IMR-90 (cell line): ENCODE measurements at regions not wholly inside any gene's neighbourhood (a gene's known extent, or its start where the extent isn't known, plus 50 kb on each side); places are given as distances from the start of the nearest gene placed in this dataset.

Source experiments
- ATAC-seq: fragments of 200-7000 bp; cut with Tn5 transposase; 2 replicates; pipeline ENCODE4 v1.9.1; 2020; ENCODE audit warnings: low read depth, mild to moderate bottlenecking, moderate library complexity
- BruUV-seq: library from RNA; stranded (reverse); fragments of 400-500 nt; replicated peaks from 2 replicates; lab custom pipeline; 2021; lab: Mats Ljungman, UMichigan
- CTCF ChIA-PET: fragments of 300-600 bp; formaldehyde crosslinking; extraction: SDS; loops from one replicate; lab custom pipeline; 2021; ENCODE audit warnings: antibody characterized with exemption; lab: Yijun Ruan, JAX
- POLR2A ChIA-PET: fragments of 300-600 bp; sonication (Branson Sonifier 250); formaldehyde crosslinking; loops from one replicate; lab custom pipeline; 2022; ENCODE audit warnings: antibody characterized with exemption; ENCODE audit not compliant: unreplicated experiment; lab: Charles Lee
- DNase-seq: peaks from one replicate; pipeline ENCODE4 v3.0.0; 2013
- H2AFZ ChIP-seq: replicated peaks from 2 replicates; pipeline ENCODE3; 2013; ENCODE audit warnings: low read length, mild to moderate bottlenecking; ENCODE audit not compliant: poor library complexity
- H2AK5ac ChIP-seq: 2 replicates; pipeline ENCODE4 v1.6.1; 2013; ENCODE audit warnings: low read depth, low read length, inconsistent platforms
- H2AK9ac ChIP-seq: replicated peaks from 2 replicates; pipeline ENCODE3; 2013; ENCODE audit warnings: mild to moderate bottlenecking, low read depth, low read length, moderate library complexity; ENCODE audit not compliant: poor library complexity
- H2BK120ac ChIP-seq: 2 replicates; pipeline ENCODE4 v1.6.1; 2013; ENCODE audit warnings: low read depth, low read length, inconsistent platforms
- H2BK15ac ChIP-seq: 3 replicates; pipeline ENCODE4 v1.6.1; 2013; ENCODE audit warnings: low read depth, low read length, inconsistent platforms
- H2BK20ac ChIP-seq: 2 replicates; pipeline ENCODE4 v1.6.1; 2013; ENCODE audit warnings: low read depth, mild to moderate bottlenecking, inconsistent platforms, low read length, moderate library complexity
- H2BK5ac ChIP-seq: 2 replicates; pipeline ENCODE4 v1.6.1; 2013; ENCODE audit warnings: mild to moderate bottlenecking, low read depth, low read length, inconsistent platforms; ENCODE audit not compliant: poor library complexity, severe bottlenecking
- H3K14ac ChIP-seq: replicated peaks from 2 replicates; pipeline ENCODE4 v1.6.1; 2013; ENCODE audit warnings: low read depth, low read length, inconsistent platforms
- H3K18ac ChIP-seq: 2 replicates; pipeline ENCODE4 v1.6.1; 2013; ENCODE audit warnings: low read depth, low read length, control low read depth
- H3K23ac ChIP-seq: 2 replicates; pipeline ENCODE4 v1.6.1; 2013; ENCODE audit warnings: low read depth, low read length, inconsistent platforms
- H3K27ac ChIP-seq: 2 replicates; pipeline ENCODE4 v1.5.1; 2013; ENCODE audit warnings: mild to moderate bottlenecking, control low read depth, low read length; ENCODE audit not compliant: insufficient read depth
- H3K27me3 ChIP-seq: 2 replicates; pipeline ENCODE4 v1.6.1; 2013; ENCODE audit warnings: low read length; ENCODE audit not compliant: control insufficient read depth, insufficient read depth
- H3K36me3 ChIP-seq: 2 replicates; pipeline ENCODE4 v1.6.1; 2013; ENCODE audit warnings: low read length, mixed read lengths; ENCODE audit not compliant: control insufficient read depth, insufficient read depth
- H3K4ac ChIP-seq: 2 replicates; pipeline ENCODE4 v1.6.1; 2013; ENCODE audit warnings: low read depth, low read length, inconsistent platforms
- H3K4me1 ChIP-seq: 2 replicates; pipeline ENCODE4 v1.6.1; 2013; ENCODE audit warnings: low read length, mixed read lengths; ENCODE audit not compliant: control insufficient read depth, insufficient read depth
- H3K4me2 ChIP-seq: 2 replicates; pipeline ENCODE4 v1.6.1; 2013; ENCODE audit warnings: low read depth, mild to moderate bottlenecking, control low read depth, low read length, moderate library complexity
- H3K4me3 ChIP-seq: 2 replicates; pipeline ENCODE4 v1.5.1; 2013; ENCODE audit warnings: low read depth, mild to moderate bottlenecking, control low read depth, low read length, moderate library complexity; ENCODE audit not compliant: insufficient read depth
- H3K56ac ChIP-seq: 2 replicates; pipeline ENCODE4 v1.6.1; 2013; ENCODE audit warnings: low read length, inconsistent platforms; ENCODE audit not compliant: insufficient read depth; ENCODE audit errors: extremely low read depth
- H3K79me1 ChIP-seq, 2 experiments: 2 replicates each; pipeline ENCODE4 v1.6.1; 2013; ENCODE audit warnings: low read length in 2 of 2, inconsistent platforms in 1 of 2, low read depth in 1 of 2
- H3K9ac ChIP-seq: 2 replicates; pipeline ENCODE4 v1.6.1; 2013; ENCODE audit warnings: low read depth, low read length, control low read depth
- H3K9me1 ChIP-seq: 2 replicates; pipeline ENCODE4 v1.6.1; 2013; ENCODE audit warnings: low read length, inconsistent platforms; ENCODE audit not compliant: insufficient read depth
- H3K9me3 ChIP-seq: 2 replicates; pipeline ENCODE4 v1.6.1; 2013; ENCODE audit warnings: low read length; ENCODE audit not compliant: control insufficient read depth, insufficient read depth
- H4K20me1 ChIP-seq: 2 replicates; pipeline ENCODE4 v1.6.1; 2013; ENCODE audit warnings: low read length, inconsistent platforms; ENCODE audit not compliant: insufficient read depth
- H4K5ac ChIP-seq: 2 replicates; pipeline ENCODE4 v1.6.1; 2013; ENCODE audit warnings: mild to moderate bottlenecking, low read depth, low read length, control low read depth
- H4K8ac ChIP-seq, 2 experiments: 2 replicates each; pipeline ENCODE4 v1.6.1; 2013; ENCODE audit warnings: low read depth in 2 of 2, low read length in 2 of 2, control low read depth in 1 of 2, inconsistent platforms in 1 of 2
- H4K91ac ChIP-seq: 2 replicates; pipeline ENCODE4 v1.6.1; 2013; ENCODE audit warnings: low read depth, low read length, inconsistent platforms; ENCODE audit not compliant: insufficient read depth
- BHLHE40 ChIP-seq: fragments of 150-350 bp; IDR thresholded peaks from 2 replicates; pipeline ENCODE4 v1.6.1; 2016; ENCODE audit warnings: mild to moderate bottlenecking, low read depth, low read length
- CEBPB ChIP-seq: IDR thresholded peaks from 2 replicates; pipeline ENCODE4 v1.6.1; 2012; ENCODE audit warnings: low read depth, low read length, improper control_type of control experiment
- CHD1 ChIP-seq: IDR thresholded peaks from 2 replicates; pipeline ENCODE4 v1.6.1; 2012; ENCODE audit warnings: low read depth, low read length, improper control_type of control experiment
- FOS ChIP-seq: fragments of 150-350 bp; IDR thresholded peaks from 2 replicates; pipeline ENCODE4 v1.6.1; 2016; ENCODE audit warnings: low read depth, low read length
- MAFK ChIP-seq: IDR thresholded peaks from 2 replicates; pipeline ENCODE4 v1.6.1; 2012; ENCODE audit warnings: low read depth, low read length, improper control_type of control experiment
- MXI1 ChIP-seq: IDR thresholded peaks from 2 replicates; pipeline ENCODE4 v1.6.1; 2012; ENCODE audit warnings: low read depth, mild to moderate bottlenecking, low read length, moderate library complexity, borderline replicate concordance
- POLR2A ChIP-seq: IDR thresholded peaks from 2 replicates; pipeline ENCODE4 v1.6.1; 2012; ENCODE audit warnings: mild to moderate bottlenecking, low read depth, low read length
- RCOR1 ChIP-seq: IDR thresholded peaks from 2 replicates; pipeline ENCODE4 v1.6.1; 2012; ENCODE audit warnings: mild to moderate bottlenecking, low read length, improper control_type of control experiment; ENCODE audit not compliant: insufficient replicate concordance
- RFX5 ChIP-seq: IDR thresholded peaks from 2 replicates; pipeline ENCODE4 v1.8.0; 2012; ENCODE audit warnings: low read depth, mild to moderate bottlenecking, low read length, moderate library complexity
- SMC3 ChIP-seq: fragments of 150-350 bp; IDR thresholded peaks from 2 replicates; pipeline ENCODE4 v1.6.1; 2016; ENCODE audit warnings: low read depth, mild to moderate bottlenecking, antibody characterized with exemption, low read length, moderate library complexity
- USF2 ChIP-seq: fragments of 150-350 bp; IDR thresholded peaks from 2 replicates; pipeline ENCODE4 v1.6.1; 2017; ENCODE audit warnings: mild to moderate bottlenecking, antibody characterized with exemption, low read length, low read depth
- WGBS, 2 experiments: methylation state at CpG; one replicate each; pipeline versions ENCODE4 v1.1.5 to v1.1.7; 2013; ENCODE audit warnings: missing lambda C conversion rate in 2 of 2; ENCODE audit not compliant: insufficient read length in 1 of 2; ENCODE audit errors: extremely low coverage in 2 of 2; 5-methylcytosine and 5-hydroxymethylcytosine counted together
- dilution Hi-C: fragments of 300-500 bp; cut with HindIII; formaldehyde crosslinking; loops from one replicate; pipeline ENCODE4 v1.14.3; 2018; ENCODE audit warnings: low sequenced_read_pairs; ENCODE audit not compliant: unreplicated experiment
- in situ Hi-C: fragments of 300-500 bp; cut with MboI; formaldehyde crosslinking; loops from 3 replicates; pipeline ENCODE4 v1.14.3; 2019; ENCODE audit warnings: low sequenced_read_pairs, inconsistent platforms, mixed read lengths
- intact Hi-C: fragments of 100-400 bp; cut with micrococcal nuclease; formaldehyde crosslinking; loops from 2 replicates; pipeline ENCODE4 v1.10.0; 2022
- TF ChIP-seq, protein P1 (sequence below): conservative IDR thresholded peaks from 2 replicates; pipeline ENCODE4 v1.5.1; 2012; ENCODE audit warnings: mild to moderate bottlenecking, low read depth, low read length, improper control_type of control experiment

DNA sequence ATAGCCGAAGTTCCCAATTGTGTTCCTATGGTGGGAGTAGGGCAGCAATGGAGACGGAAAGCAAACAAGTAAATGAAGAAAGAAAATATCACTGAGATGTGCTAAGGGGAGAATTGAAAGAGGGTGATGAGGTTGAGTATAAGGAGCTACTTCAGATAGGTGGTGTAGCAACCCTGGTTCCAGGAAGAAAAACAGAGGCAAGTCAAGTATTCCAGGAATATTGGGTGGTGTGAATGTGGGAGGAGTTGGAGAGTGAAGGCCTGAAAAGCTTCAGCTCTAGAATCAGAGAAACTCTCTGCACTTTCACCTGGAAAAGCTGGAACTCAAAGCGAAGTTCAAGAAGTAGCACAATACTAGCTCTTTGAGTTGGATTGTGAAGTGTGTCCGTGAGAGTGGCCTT is 342.1 kb downstream of the TLE4 start:
- no peaks in the 10 kb centered on the region for H3K36me3 ChIP-seq
- no peaks in the 10 kb centered on the region for H3K4me1 ChIP-seq
- H2AK5ac ChIP-seq = no peak overlapping the region
- no peak overlapping the region for H2BK120ac ChIP-seq
- no peak overlapping the region for H4K8ac ChIP-seq
- ChIA-PET POLR2A (no interaction called here), CTCF (no interaction called here)
- no peak overlapping the region for H2BK20ac ChIP-seq
- no peak overlapping the region for H2BK5ac ChIP-seq
- dilution Hi-C loops (no loop called here), in situ Hi-C loops (no loop called here), intact Hi-C loops (no loop called here)
- H4K91ac ChIP-seq = no peak overlapping the region
- no peak overlapping the region for H3K4ac ChIP-seq
- H3K79me1 ChIP-seq = no peaks in the 10 kb centered on the region
- H3K27ac ChIP-seq = no peak overlapping the region
- H3K18ac ChIP-seq = no peak overlapping the region
- H2BK15ac ChIP-seq = no peak overlapping the region
- H4K20me1 ChIP-seq = no peaks in the 10 kb centered on the region
- H4K5ac ChIP-seq = no peak overlapping the region
- H3K9me3 ChIP-seq = no peaks in the 10 kb centered on the region
- no peak overlapping the region for H3K56ac ChIP-seq
- no peaks in the 10 kb centered on the region for H3K9me1 ChIP-seq
- ATAC-seq = no peak
- no peak overlapping the region for H3K4me2 ChIP-seq
- no peak overlapping the region for H2AFZ ChIP-seq
- H3K27me3 ChIP-seq = peaks cover 1% of the 10 kb centered on the region; the same call in 1 of the 2 replicates
- H3K23ac ChIP-seq = no peak overlapping the region
- 84% methylated on average over 2 of the region's 4 CpGs; no CpG with 5 or more reads in 1 of the 2 experiments for WGBS, 2 experiments
- TF ChIP-seq RFX5 (no peak), FOS (no peak), USF2 (no peak), SMC3 (no peak), RCOR1 (no peak), BHLHE40 (no peak), MAFK (no peak), CEBPB (no peak), POLR2A (no peak), MXI1 (no peak), CHD1 (no peak)
- TF ChIP-seq, protein P1, sequence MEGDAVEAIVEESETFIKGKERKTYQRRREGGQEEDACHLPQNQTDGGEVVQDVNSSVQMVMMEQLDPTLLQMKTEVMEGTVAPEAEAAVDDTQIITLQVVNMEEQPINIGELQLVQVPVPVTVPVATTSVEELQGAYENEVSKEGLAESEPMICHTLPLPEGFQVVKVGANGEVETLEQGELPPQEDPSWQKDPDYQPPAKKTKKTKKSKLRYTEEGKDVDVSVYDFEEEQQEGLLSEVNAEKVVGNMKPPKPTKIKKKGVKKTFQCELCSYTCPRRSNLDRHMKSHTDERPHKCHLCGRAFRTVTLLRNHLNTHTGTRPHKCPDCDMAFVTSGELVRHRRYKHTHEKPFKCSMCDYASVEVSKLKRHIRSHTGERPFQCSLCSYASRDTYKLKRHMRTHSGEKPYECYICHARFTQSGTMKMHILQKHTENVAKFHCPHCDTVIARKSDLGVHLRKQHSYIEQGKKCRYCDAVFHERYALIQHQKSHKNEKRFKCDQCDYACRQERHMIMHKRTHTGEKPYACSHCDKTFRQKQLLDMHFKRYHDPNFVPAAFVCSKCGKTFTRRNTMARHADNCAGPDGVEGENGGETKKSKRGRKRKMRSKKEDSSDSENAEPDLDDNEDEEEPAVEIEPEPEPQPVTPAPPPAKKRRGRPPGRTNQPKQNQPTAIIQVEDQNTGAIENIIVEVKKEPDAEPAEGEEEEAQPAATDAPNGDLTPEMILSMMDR = no peak
- no peak overlapping the region for H3K14ac ChIP-seq
- no TSS peak for BruUV-seq
- no peak for DNase-seq
- no peak overlapping the region for H3K9ac ChIP-seq
- no peak overlapping the region for H3K4me3 ChIP-seq
- no peak overlapping the region for H2AK9ac ChIP-seq
